Neuron (in vitro differentiated cells): ENCODE measurements at regions not wholly inside any gene's neighbourhood (a gene's known extent, or its start where the extent isn't known, plus 50 kb on each side); places are given as distances from the start of the nearest gene placed in this dataset.

Experiments
- H2AFZ ChIP-seq: one replicate; pipeline ENCODE4 v1.6.1; 2013; ENCODE audit warnings: low read depth, mild to moderate bottlenecking, inconsistent platforms, low read length, moderate library complexity
- H3K27me3 ChIP-seq: one replicate; pipeline ENCODE4 v1.6.1; 2013; ENCODE audit warnings: low read length; ENCODE audit not compliant: insufficient read depth
- H3K36me3 ChIP-seq: one replicate; pipeline ENCODE4 v1.6.1; 2013; ENCODE audit warnings: low read length; ENCODE audit not compliant: insufficient read depth
- H3K4me1 ChIP-seq: one replicate; pipeline ENCODE4 v1.6.1; 2013; ENCODE audit warnings: low read length; ENCODE audit not compliant: insufficient read depth
- H3K4me3 ChIP-seq: 2 replicates; pipeline ENCODE4 v1.5.1; 2013; ENCODE audit warnings: mild to moderate bottlenecking, low read length, moderate library complexity
- H3K9me3 ChIP-seq: one replicate; pipeline ENCODE4 v1.6.1; 2013; ENCODE audit warnings: low read length

- no peaks in the 10 kb centered on the region for H3K36me3 ChIP-seq
- no peaks in the 10 kb centered on the region for H3K9me3 ChIP-seq
- H3K4me1 ChIP-seq, result peaks cover 8% of the 10 kb centered on the region
- H3K4me3 ChIP-seq, result no peak overlapping the region
- no peak overlapping the region for H2AFZ ChIP-seq
- H3K27me3 ChIP-seq, result peaks cover 2% of the 10 kb centered on the region
These were observed 120.8 kb downstream of the SMIM20 start for GRCh38 chr4:26034849-26035248.

- H3K27me3 ChIP-seq, result peaks cover 2% of the 10 kb centered on the region
- no peaks in the 10 kb centered on the region for H3K9me3 ChIP-seq
- H3K4me1 ChIP-seq, result peaks cover 8% of the 10 kb centered on the region
- H3K4me3 ChIP-seq, result no peak overlapping the region
- no peaks in the 10 kb centered on the region for H3K36me3 ChIP-seq
- H2AFZ ChIP-seq, result no peak overlapping the region
These were observed 121.9 kb downstream of the SMIM20 start for GRCh38 chr4:26035921-26036320.

- no peaks in the 10 kb centered on the region for H3K9me3 ChIP-seq
- no peaks in the 10 kb centered on the region for H3K4me1 ChIP-seq
- H3K36me3 ChIP-seq, result no peaks in the 10 kb centered on the region
- H3K4me3 ChIP-seq, result no peak overlapping the region
- H3K27me3 ChIP-seq, result peaks cover 2% of the 10 kb centered on the region
- H2AFZ ChIP-seq, result no peak overlapping the region
These were observed 125.8 kb downstream of the SMIM20 start for GRCh38 chr4:26039639-26040359.

- H3K4me3 ChIP-seq, result no peak overlapping the region
These were observed 130.5 kb downstream of the SMIM20 start for GRCh38 chr4:26044524-26044923.

GRCh38 chr4:26044983-26045382 lies 131.0 kb downstream of the SMIM20 start:
- Histone ChIP-seq H3K27me3 (no peaks in the 10 kb centered on the region), H3K36me3 (no peaks in the 10 kb centered on the region), H3K9me3 (no peaks in the 10 kb centered on the region), H3K4me1 (no peaks in the 10 kb centered on the region), H2AFZ (no peak overlapping the region), H3K4me3 (no peak overlapping the region)

More at GRCh38 chr4:26044524-26044923, 130.5 kb downstream of the SMIM20 start:
- Histone ChIP-seq H3K4me1 (no peaks in the 10 kb centered on the region), H3K9me3 (no peaks in the 10 kb centered on the region), H2AFZ (no peak overlapping the region), H3K27me3 (no peaks in the 10 kb centered on the region), H3K36me3 (no peaks in the 10 kb centered on the region)

- no peak overlapping the region for H2AFZ ChIP-seq
- H3K9me3 ChIP-seq, result no peaks in the 10 kb centered on the region
- no peaks in the 10 kb centered on the region for H3K27me3 ChIP-seq
- no peaks in the 10 kb centered on the region for H3K4me1 ChIP-seq
- no peaks in the 10 kb centered on the region for H3K36me3 ChIP-seq
- no peak overlapping the region for H3K4me3 ChIP-seq
These were observed 133.8 kb downstream of the SMIM20 start for GRCh38 chr4:26047795-26048194.

- no peak overlapping the region for H3K4me3 ChIP-seq
- H3K4me1 ChIP-seq, result no peaks in the 10 kb centered on the region
- peak overlapping the region; percentile 38 for H2AFZ ChIP-seq
- H3K9me3 ChIP-seq, result no peaks in the 10 kb centered on the region
- no peaks in the 10 kb centered on the region for H3K27me3 ChIP-seq
- no peaks in the 10 kb centered on the region for H3K36me3 ChIP-seq
These were observed 134.4 kb downstream of the SMIM20 start for GRCh38 chr4:26048378-26048882.

GRCh38 chr4:26048950-26049349 lies 134.9 kb downstream of the SMIM20 start:
- H2AFZ ChIP-seq, result peak overlapping the region; percentile 38
- no peaks in the 10 kb centered on the region for H3K27me3 ChIP-seq
- no peaks in the 10 kb centered on the region for H3K4me1 ChIP-seq
- no peak overlapping the region for H3K4me3 ChIP-seq
- no peaks in the 10 kb centered on the region for H3K9me3 ChIP-seq
- H3K36me3 ChIP-seq, result no peaks in the 10 kb centered on the region

GRCh38 chr4:26049447-26049846 lies 135.4 kb downstream of the SMIM20 start:
- Histone ChIP-seq H3K4me1 (no peaks in the 10 kb centered on the region), H3K36me3 (no peaks in the 10 kb centered on the region), H3K4me3 (no peak overlapping the region), H3K27me3 (no peaks in the 10 kb centered on the region), H2AFZ (no peak overlapping the region), H3K9me3 (no peaks in the 10 kb centered on the region)

GRCh38 chr4:26050212-26050643 lies 136.2 kb downstream of the SMIM20 start:
- Histone ChIP-seq H3K36me3 (no peaks in the 10 kb centered on the region), H3K4me3 (no peak overlapping the region), H3K4me1 (no peaks in the 10 kb centered on the region), H3K27me3 (no peaks in the 10 kb centered on the region), H3K9me3 (no peaks in the 10 kb centered on the region), H2AFZ (no peak overlapping the region)

GRCh38 chr4:26050671-26051070 lies 136.7 kb downstream of the SMIM20 start:
- no peaks in the 10 kb centered on the region for H3K27me3 ChIP-seq
- H3K4me3 ChIP-seq, result no peak overlapping the region
- no peaks in the 10 kb centered on the region for H3K36me3 ChIP-seq
- H3K4me1 ChIP-seq, result no peaks in the 10 kb centered on the region
- H3K9me3 ChIP-seq, result no peaks in the 10 kb centered on the region
- no peak overlapping the region for H2AFZ ChIP-seq

GRCh38 chr4:26051240-26051639 lies 137.2 kb downstream of the SMIM20 start:
- no peak overlapping the region for H2AFZ ChIP-seq
- no peak overlapping the region for H3K4me3 ChIP-seq
- no peaks in the 10 kb centered on the region for H3K27me3 ChIP-seq
- no peaks in the 10 kb centered on the region for H3K9me3 ChIP-seq
- H3K36me3 ChIP-seq, result no peaks in the 10 kb centered on the region
- no peaks in the 10 kb centered on the region for H3K4me1 ChIP-seq

GRCh38 chr4:26052663-26053541 lies 138.9 kb downstream of the SMIM20 start:
- Histone ChIP-seq H2AFZ (no peak overlapping the region), H3K4me3 (no peak overlapping the region), H3K27me3 (no peaks in the 10 kb centered on the region), H3K9me3 (no peaks in the 10 kb centered on the region), H3K36me3 (no peaks in the 10 kb centered on the region), H3K4me1 (no peaks in the 10 kb centered on the region)
